HepG2 (cell line): ENCODE measurements at regions not wholly inside any gene's neighbourhood (a gene's known extent, or its start where the extent isn't known, plus 50 kb on each side); places are given as distances from the start of the nearest gene placed in this dataset.

Source experiments
- ATAC-seq: fragments of 200-7000 bp; cut with Tn5 transposase; 3 replicates; pipeline ENCODE4 v1.9.1; 2020; ENCODE audit warnings: mild to moderate bottlenecking, moderate library complexity
- BruUV-seq: library from RNA; stranded (reverse); fragments of 400-500 nt; replicated peaks from 2 replicates; lab custom pipeline; 2021; lab: Mats Ljungman, UMichigan
- CTCF ChIA-PET: fragments of 300-600 bp; formaldehyde crosslinking; extraction: SDS; loops from one replicate; lab custom pipeline; 2021; ENCODE audit warnings: low total read pairs, inconsistent platforms, low intra/inter-chr PET ratio; lab: Yijun Ruan, JAX
- POLR2A ChIA-PET: fragments of 350-600 bp; sonication (Branson Sonifier 250); formaldehyde crosslinking; loops from one replicate; lab custom pipeline; 2020; ENCODE audit warnings: antibody characterized with exemption, inconsistent platforms; lab: Yijun Ruan, JAX
- DNase-seq: peaks from one replicate; pipeline ENCODE4 v3.0.0-alpha.2; 2015; ENCODE audit warnings: low spot score
- FAIRE-seq: peaks from 3 replicates; lab custom pipeline; 2011; peaks lifted over from hg19 to GRCh38; lab: Jason Lieb, UNC
- H2AFZ ChIP-seq: one replicate; pipeline ENCODE4 v1.6.1; 2011; ENCODE audit warnings: low read length, inconsistent platforms
- H3K27ac ChIP-seq: fragments of 300-600 bp; 3 replicates; pipeline ENCODE4 v1.8.0; 2011; ENCODE audit warnings: mixed run types, mild to moderate bottlenecking, mixed read lengths, low read length, inconsistent platforms; ENCODE audit not compliant: insufficient read depth; ENCODE audit errors: extremely low read length
- H3K27me3 ChIP-seq, 2 experiments: fragments of 200-600 bp in 1 of 2; 2 replicates in 1 of 2; 3 replicates in 1 of 2; pipeline versions ENCODE4 v1.6.0 to v1.8.0; 2011; ENCODE audit warnings: low read length in 2 of 2, mild to moderate bottlenecking in 2 of 2, moderate library complexity in 2 of 2, inconsistent platforms in 1 of 2; ENCODE audit not compliant: insufficient read depth in 2 of 2, control insufficient read depth in 1 of 2
- H3K36me3 ChIP-seq, 2 experiments: fragments of 200-600 bp in 1 of 2; replicated peaks in 1 of 2; 2 replicates in 1 of 2; 3 replicates in 1 of 2; pipeline versions ENCODE4 v1.5.1 to v1.8.0; 2011; ENCODE audit warnings: low read length in 2 of 2, inconsistent platforms in 1 of 2; ENCODE audit not compliant: insufficient read depth in 2 of 2, control insufficient read depth in 1 of 2
- H3K4me1 ChIP-seq: 2 replicates; pipeline ENCODE4 v1.5.1; 2012; ENCODE audit warnings: low read length, inconsistent platforms; ENCODE audit not compliant: insufficient read depth
- H3K4me2 ChIP-seq: 2 replicates; pipeline ENCODE4 v1.6.0; 2011; ENCODE audit warnings: low read depth, low read length, inconsistent platforms
- H3K4me3 ChIP-seq, 3 experiments: fragments of 200-600 bp in 1 of 3; sonication (generic), shearing (Covaris generic) in 1 of 3; replicated peaks in 1 of 3; 2 replicates each; pipeline ENCODE4 v1.5.1; 2011 to 2016; ENCODE audit warnings: low read length in 3 of 3, inconsistent platforms in 2 of 3, low read depth in 2 of 3, mild to moderate bottlenecking in 2 of 3, control low read depth in 1 of 3, mixed read lengths in 1 of 3; ENCODE audit not compliant: insufficient read depth in 1 of 3
- H3K79me2 ChIP-seq: one replicate; pipeline ENCODE4 v1.6.1; 2011; ENCODE audit warnings: low read length, inconsistent platforms; ENCODE audit not compliant: insufficient read depth
- H3K9ac ChIP-seq: 2 replicates; pipeline ENCODE4 v1.6.0; 2011; ENCODE audit warnings: mild to moderate bottlenecking, low read depth, low read length, inconsistent platforms; ENCODE audit not compliant: insufficient read depth
- H3K9me3 ChIP-seq: 2 replicates; pipeline ENCODE4 v1.5.1; 2012; ENCODE audit warnings: mild to moderate bottlenecking, low read length
- H4K20me1 ChIP-seq: 2 replicates; pipeline ENCODE4 v1.6.0; 2011; ENCODE audit warnings: inconsistent platforms, mild to moderate bottlenecking, low read length, moderate library complexity; ENCODE audit not compliant: insufficient read depth
- FLYWCH1 ChIP-seq: sonication (generic); formaldehyde crosslinking; IDR thresholded peaks from 2 replicates; pipeline ENCODE4 v1.8.1; 2023; ENCODE audit warnings: mild to moderate bottlenecking, missing genetic modification reagents
- KAT7 ChIP-seq: IDR thresholded peaks from 2 replicates; pipeline ENCODE4 v1.6.1; 2018; ENCODE audit warnings: borderline replicate concordance, missing compliant biosample characterization
- NR2F2 ChIP-seq: IDR thresholded peaks from 2 replicates; pipeline ENCODE4 v1.6.1; 2012; ENCODE audit warnings: low read depth, inconsistent platforms, borderline replicate concordance
- NR2F6 ChIP-seq, 2 experiments: IDR thresholded peaks; 2 replicates each; pipeline ENCODE4 v1.6.1; 2016; ENCODE audit warnings: antibody characterized with exemption in 1 of 2, mild to moderate bottlenecking in 1 of 2
- PPARG ChIP-seq: conservative IDR thresholded peaks from 2 replicates; pipeline ENCODE4 v1.6.1; 2016; ENCODE audit warnings: missing biosample characterization, missing genetic modification reagents
- SRF ChIP-seq: IDR thresholded peaks from 2 replicates; pipeline ENCODE4 v1.6.1; 2011; ENCODE audit warnings: mild to moderate bottlenecking, low read depth, low read length, moderate library complexity
- TCF12 ChIP-seq, 2 experiments: fragments of 450-650 bp in 1 of 2; sonication (generic) in 1 of 2; formaldehyde crosslinking in 1 of 2; IDR thresholded peaks; 2 replicates each; pipeline versions ENCODE4 v1.6.1 to v1.8.0; 2017 to 2022; ENCODE audit warnings: antibody characterized with exemption in 1 of 2, mild to moderate bottlenecking in 1 of 2, missing genetic modification reagents in 1 of 2, moderate library complexity in 1 of 2
- TEAD3 ChIP-seq: optimal IDR thresholded peaks from 2 replicates; pipeline ENCODE3; 2016; ENCODE audit warnings: borderline replicate concordance
- ZFP82 ChIP-seq: sonication (generic); formaldehyde crosslinking; IDR thresholded peaks from 2 replicates; pipeline ENCODE4 v1.5.1; 2020; ENCODE audit warnings: mild to moderate bottlenecking, missing genetic modification reagents, borderline replicate concordance
- ZNF432 ChIP-seq: sonication (generic); formaldehyde crosslinking; IDR thresholded peaks from 2 replicates; pipeline ENCODE4 v1.5.0; 2020; ENCODE audit warnings: missing genetic modification reagents, mild to moderate bottlenecking, borderline replicate concordance
- ZNF549 ChIP-seq: sonication (generic); formaldehyde crosslinking; IDR thresholded peaks from 2 replicates; pipeline ENCODE4 v1.5.0; 2020; ENCODE audit warnings: missing genetic modification reagents
- ZNF772 ChIP-seq: sonication (generic); formaldehyde crosslinking; IDR thresholded peaks from 2 replicates; pipeline ENCODE4 v1.5.0; 2020; ENCODE audit warnings: mild to moderate bottlenecking, missing genetic modification reagents
- ZNF839 ChIP-seq: sonication (generic); formaldehyde crosslinking; IDR thresholded peaks from 2 replicates; pipeline ENCODE4 v1.4.0; 2020; ENCODE audit warnings: missing genetic modification reagents, mild to moderate bottlenecking, borderline replicate concordance
- ZNF841 ChIP-seq: sonication (generic); formaldehyde crosslinking; IDR thresholded peaks from 2 replicates; pipeline ENCODE4 v1.8.1; 2023; ENCODE audit warnings: missing genetic modification reagents, borderline replicate concordance
- ZSCAN29 ChIP-seq: sonication (generic); formaldehyde crosslinking; conservative IDR thresholded peaks from 2 replicates; pipeline ENCODE4 v1.4.0; 2020; ENCODE audit warnings: mild to moderate bottlenecking, missing genetic modification reagents
- WGBS: methylation state at CpG from one replicate; pipeline ENCODE4 v1.1.6; 2017; ENCODE audit warnings: low lambda C conversion rate; 5-methylcytosine and 5-hydroxymethylcytosine counted together
- in situ Hi-C: cut with HindIII; loops from 2 replicates; pipeline ENCODE4 v1.10.0; 2017; ENCODE audit warnings: low pct_unique_long_range_greater_than_20kb; ENCODE audit not compliant: extremely low pct_ligation_motif_present
- intact Hi-C: fragments of 100-400 bp; cut with micrococcal nuclease; formaldehyde crosslinking; loops from one replicate; pipeline ENCODE4 v1.10.0; 2022; ENCODE audit not compliant: unreplicated experiment
- TF ChIP-seq, protein P1 (sequence below): IDR thresholded peaks from 2 replicates; pipeline ENCODE4 v1.4.0; 2020; ENCODE audit warnings: mild to moderate bottlenecking, missing genetic modification reagents

DNA sequence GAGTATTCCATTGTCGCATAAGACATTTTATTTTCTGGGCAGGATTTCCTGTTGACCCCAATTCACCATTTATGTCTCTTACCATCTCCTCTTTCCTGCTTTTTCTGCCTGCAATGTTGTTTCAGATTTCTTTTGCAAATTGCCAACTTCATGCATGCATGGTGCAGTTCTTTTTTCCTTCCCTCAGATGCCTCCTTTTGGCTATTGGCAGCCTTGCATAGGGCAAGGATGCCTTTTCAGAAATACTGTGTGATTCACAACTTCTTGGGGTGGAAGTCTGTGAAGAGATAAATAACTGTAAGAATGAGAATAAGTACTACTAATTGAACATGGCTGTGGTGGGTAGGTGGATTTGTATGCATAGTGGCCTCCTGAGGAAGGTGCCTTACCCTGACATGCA lies 116.7 kb downstream of the SOX4 start:
- Histone ChIP-seq H3K27me3 (no peaks in the 10 kb centered on the region), H3K9ac (no peak overlapping the region), H3K4me3 (no peak overlapping the region), H2AFZ (no peak overlapping the region), H4K20me1 (no peaks in the 10 kb centered on the region), H3K27ac (no peak overlapping the region), H3K79me2 (no peaks in the 10 kb centered on the region), H3K4me2 (no peak overlapping the region), H3K9me3 (no peaks in the 10 kb centered on the region), H3K4me1 (peaks cover 29% of the 10 kb centered on the region), H3K36me3 (no peaks in the 10 kb centered on the region)
- in situ Hi-C loops = no loop called here
- intact Hi-C loops = no loop called here
- DNase-seq (no peak), ATAC-seq (no peak), FAIRE-seq (no peak)
- no TSS peak for BruUV-seq
- CTCF ChIA-PET = no interaction called here
- 93% methylated on average over 1 of the region's 1 CpG for WGBS
- POLR2A ChIA-PET = no interaction called here
- TF ChIP-seq ZNF839 = no peak
- TF ChIP-seq FLYWCH1 (CRISPR knock-in tag) = no peak
- TF ChIP-seq ZNF549 (CRISPR knock-in tag) = no peak
- TF ChIP-seq ZFP82 (CRISPR knock-in tag) = no peak
- TF ChIP-seq, all 625 proteins: peak for 0

DNA sequence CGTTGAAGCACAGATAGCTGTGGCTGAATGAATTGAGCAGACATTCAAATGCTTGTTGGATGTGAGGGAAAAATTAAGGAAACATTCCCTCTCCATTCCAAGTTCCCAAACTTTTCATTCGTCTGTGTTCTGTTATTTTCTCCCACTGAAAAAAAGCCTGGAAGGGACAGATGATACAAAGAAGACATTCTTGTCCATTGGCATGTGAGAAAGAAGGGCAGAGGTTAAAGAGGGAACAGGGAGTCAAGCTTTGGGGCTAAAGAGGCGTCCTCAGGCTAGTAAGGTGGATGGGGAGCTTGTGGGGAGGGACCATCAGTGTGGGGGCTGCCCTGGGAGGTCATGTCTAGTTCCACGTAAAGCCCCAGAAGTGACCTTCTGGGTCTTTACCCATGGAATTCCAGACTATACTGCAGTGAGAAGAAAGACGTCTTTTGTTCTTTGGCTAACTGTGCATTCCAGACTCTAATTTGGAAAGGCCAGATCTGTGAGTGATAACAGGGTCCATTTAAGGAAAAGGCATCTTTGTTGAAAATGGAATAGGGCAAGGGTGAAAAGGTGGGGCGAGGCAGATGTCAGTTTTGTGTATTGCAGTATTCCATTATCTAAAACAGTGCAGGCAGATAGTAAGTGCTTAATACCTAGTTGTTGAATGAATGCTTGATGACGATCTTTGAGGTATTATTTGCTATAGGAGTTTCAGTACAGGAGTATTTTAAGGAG lies 117.5 kb downstream of the SOX4 start:
- H3K27me3 ChIP-seq = no peaks in the 10 kb centered on the region
- no peaks in the 10 kb centered on the region for H4K20me1 ChIP-seq
- H3K36me3 ChIP-seq = no peaks in the 10 kb centered on the region
- DNase-seq = peak; percentile 79
- no peak overlapping the region for H3K4me3 ChIP-seq
- ChIA-PET CTCF (no interaction called here), POLR2A (no interaction called here)
- no peak for FAIRE-seq
- no peak overlapping the region for H3K27ac ChIP-seq
- BruUV-seq = no TSS peak
- in situ Hi-C loops = no loop called here
- intact Hi-C loops = no loop called here
- peaks cover 29% of the 10 kb centered on the region for H3K4me1 ChIP-seq
- no peaks in the 10 kb centered on the region for H3K9me3 ChIP-seq
- 5% methylated on average over 7 of the region's 7 CpGs for WGBS
- peak; percentile 87 for ATAC-seq
- H3K9ac ChIP-seq = no peak overlapping the region
- H3K4me2 ChIP-seq = no peak overlapping the region
- no peaks in the 10 kb centered on the region for H3K79me2 ChIP-seq
- H2AFZ ChIP-seq = no peak overlapping the region
- TF ChIP-seq TEAD3 (CRISPR knock-in tag) (peak; percentile 69), NR2F2 (peak; percentile 62; the same call in 1 of the 2 replicates), NR2F6 (IDR thresholded peaks at IDR 0.05) (peak; percentile 81), NR2F6 (CRISPR knock-in tag; IDR thresholded peaks at IDR 0.05) (peak; percentile 68), TCF12 (IDR thresholded peaks at IDR 0.05) (no peak), TCF12 (CRISPR knock-in tag; IDR thresholded peaks at IDR 0.05) (no peak), ZSCAN29 (CRISPR knock-in tag) (no peak), KAT7 (CRISPR knock-in tag) (no peak), PPARG (CRISPR knock-in tag) (peak; percentile 85), ZNF841 (CRISPR knock-in tag) (no peak), SRF (peak; percentile 68; the same call in 1 of the 2 replicates), ZNF432 (CRISPR knock-in tag) (no peak), ZNF772 (CRISPR knock-in tag) (0 out of 2 replicates have a peak, but pooled peaks have one; percentile 23)
- TF ChIP-seq, protein P1, sequence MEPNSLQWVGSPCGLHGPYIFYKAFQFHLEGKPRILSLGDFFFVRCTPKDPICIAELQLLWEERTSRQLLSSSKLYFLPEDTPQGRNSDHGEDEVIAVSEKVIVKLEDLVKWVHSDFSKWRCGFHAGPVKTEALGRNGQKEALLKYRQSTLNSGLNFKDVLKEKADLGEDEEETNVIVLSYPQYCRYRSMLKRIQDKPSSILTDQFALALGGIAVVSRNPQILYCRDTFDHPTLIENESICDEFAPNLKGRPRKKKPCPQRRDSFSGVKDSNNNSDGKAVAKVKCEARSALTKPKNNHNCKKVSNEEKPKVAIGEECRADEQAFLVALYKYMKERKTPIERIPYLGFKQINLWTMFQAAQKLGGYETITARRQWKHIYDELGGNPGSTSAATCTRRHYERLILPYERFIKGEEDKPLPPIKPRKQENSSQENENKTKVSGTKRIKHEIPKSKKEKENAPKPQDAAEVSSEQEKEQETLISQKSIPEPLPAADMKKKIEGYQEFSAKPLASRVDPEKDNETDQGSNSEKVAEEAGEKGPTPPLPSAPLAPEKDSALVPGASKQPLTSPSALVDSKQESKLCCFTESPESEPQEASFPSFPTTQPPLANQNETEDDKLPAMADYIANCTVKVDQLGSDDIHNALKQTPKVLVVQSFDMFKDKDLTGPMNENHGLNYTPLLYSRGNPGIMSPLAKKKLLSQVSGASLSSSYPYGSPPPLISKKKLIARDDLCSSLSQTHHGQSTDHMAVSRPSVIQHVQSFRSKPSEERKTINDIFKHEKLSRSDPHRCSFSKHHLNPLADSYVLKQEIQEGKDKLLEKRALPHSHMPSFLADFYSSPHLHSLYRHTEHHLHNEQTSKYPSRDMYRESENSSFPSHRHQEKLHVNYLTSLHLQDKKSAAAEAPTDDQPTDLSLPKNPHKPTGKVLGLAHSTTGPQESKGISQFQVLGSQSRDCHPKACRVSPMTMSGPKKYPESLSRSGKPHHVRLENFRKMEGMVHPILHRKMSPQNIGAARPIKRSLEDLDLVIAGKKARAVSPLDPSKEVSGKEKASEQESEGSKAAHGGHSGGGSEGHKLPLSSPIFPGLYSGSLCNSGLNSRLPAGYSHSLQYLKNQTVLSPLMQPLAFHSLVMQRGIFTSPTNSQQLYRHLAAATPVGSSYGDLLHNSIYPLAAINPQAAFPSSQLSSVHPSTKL (CRISPR knock-in tag) = 0 out of 2 replicates have a peak, but pooled peaks have one; percentile 28
